Left forelimb (tissue), 1 donor: ENCODE measurements at regions not wholly inside any gene's neighbourhood (a gene's known extent, or its start where the extent isn't known, plus 50 kb on each side); places are given as distances from the start of the nearest gene placed in this dataset.

ENCODE experiments used
- DNase-seq: peaks from one replicate; pipeline ENCODE4 v3.0.0-alpha.2; 2018; ENCODE audit warnings: low spot score

GRCh38 chr5:103918668-103919367 lies 356.2 kb upstream of the NUDT12 start:
- no peak for DNase-seq

- no peak for DNase-seq
These were observed 352.5 kb upstream of the NUDT12 start for GRCh38 chr5:103915081-103915480.

- DNase-seq, result no peak
These were observed 348.2 kb upstream of the NUDT12 start for GRCh38 chr5:103910786-103911185.

DNA sequence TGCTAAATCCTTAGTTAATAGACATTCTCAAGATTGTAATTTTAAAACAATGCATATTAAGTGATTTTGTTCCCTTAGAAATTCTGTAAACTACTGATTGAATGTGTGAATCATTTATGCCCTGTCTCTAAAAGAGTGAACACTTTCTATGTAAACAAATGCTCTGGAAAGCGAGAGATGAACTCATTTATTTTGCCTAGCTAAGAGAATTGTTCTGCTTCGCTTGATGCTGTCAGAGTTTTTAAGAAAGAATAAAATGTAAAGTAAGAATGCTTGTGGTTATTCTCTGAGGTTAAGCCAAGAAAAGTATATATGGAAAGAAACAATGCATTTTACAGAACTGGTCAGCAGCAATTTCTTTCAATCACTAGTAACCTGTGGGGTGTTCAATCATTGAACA lies 347.4 kb upstream of the NUDT12 start:
- no peak for DNase-seq

DNA sequence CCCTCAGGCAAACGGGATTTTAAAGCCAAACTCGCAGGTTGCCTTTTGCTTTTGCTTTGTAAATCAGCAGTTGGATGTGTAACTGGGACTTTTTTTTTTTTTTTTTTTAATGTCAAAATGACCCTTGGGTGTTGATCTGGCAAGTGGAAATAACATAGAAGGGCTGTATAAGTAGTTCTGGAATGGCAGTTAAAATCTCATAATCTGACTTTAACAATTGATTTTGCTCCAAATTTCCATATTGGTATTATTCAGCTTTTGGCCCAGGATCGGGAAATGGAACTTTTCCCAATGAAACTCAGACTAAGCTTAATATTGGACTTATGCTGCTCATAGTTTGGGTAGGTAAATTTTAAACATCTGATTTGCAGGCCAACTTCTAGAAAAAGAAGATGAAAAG lies 346.8 kb upstream of the NUDT12 start:
- DNase-seq, result no peak

DNA sequence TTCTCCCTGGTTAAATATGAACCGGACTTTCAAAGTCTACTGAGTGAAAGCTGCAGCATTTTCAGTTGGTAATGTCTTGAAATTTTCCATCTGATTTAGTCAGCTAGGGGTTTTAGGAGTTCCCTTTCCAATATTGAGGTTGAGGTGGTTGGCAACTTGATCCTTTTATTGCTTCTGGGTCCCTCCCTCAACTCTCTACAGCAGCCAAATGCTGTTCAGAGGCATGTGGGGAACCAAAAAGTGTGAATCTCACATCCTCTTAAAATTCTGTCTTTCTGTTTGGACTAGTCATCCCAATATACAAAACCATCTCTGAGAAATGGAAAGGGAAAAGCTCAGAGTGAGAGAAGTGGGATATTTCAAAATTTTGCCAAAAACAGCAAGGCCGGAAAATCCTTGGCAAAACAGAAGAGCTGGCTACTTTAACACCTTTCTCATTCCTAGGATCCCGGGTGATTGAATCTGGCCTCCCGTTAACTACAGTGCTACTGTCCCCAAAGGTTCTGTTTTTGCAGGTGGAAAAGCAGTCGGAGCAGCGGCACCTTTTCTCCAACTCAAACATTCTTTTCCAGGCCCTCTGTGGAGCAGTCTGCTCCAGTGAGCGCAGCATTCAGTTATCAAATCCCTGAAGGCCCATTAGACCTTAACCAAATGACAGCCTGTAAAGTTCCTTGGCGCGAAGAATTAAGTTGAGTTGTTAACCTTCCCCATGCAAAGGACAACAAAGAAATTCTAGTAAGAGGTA lies 345.9 kb upstream of the NUDT12 start:
- DNase-seq, result peak; percentile 63

DNA sequence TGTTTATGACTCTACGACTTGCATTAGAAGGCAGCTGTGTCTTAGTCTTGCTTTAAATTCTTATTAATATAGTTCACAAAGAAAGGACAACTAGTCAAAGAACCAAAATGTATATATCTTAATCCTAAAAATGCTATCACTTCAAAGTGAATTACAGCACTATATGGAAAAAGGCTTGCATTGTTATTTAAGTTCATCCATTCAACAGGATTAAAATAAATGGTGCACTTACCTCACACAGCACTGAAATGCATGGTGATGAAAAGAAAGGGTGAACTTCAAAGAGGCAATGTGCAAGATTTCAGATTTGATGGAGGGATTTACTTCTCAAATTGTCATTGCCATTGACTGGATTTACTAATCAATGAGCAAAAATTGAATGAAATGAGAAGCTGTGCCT lies 344.4 kb upstream of the NUDT12 start:
- no peak for DNase-seq

GRCh38 chr5:103904651-103905050 lies 342.1 kb upstream of the NUDT12 start:
- no peak for DNase-seq

- DNase-seq, result no peak
These were observed 340.3 kb upstream of the NUDT12 start for GRCh38 chr5:103902893-103903292.

DNA sequence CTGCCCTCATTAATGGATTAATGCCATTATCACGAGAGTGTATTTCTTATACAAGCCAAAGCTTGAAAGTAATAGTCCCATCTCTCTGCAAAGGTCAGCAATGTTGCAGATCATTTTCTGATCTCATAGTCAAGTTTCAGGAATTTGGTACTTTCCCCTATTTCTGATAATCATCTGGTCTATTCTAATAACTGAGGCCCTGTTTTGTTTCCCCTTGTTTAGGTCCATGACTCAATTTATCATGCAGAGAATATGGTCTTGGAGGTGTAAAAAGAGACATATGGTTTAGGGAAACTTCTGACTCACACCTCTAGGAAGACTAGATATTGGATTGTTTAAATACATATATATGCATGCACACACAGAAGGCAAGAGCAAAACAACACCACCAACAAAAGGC lies 339.3 kb upstream of the NUDT12 start:
- no peak for DNase-seq

GRCh38 chr5:103896593-103896992 lies 334.0 kb upstream of the NUDT12 start:
- no peak for DNase-seq

DNA sequence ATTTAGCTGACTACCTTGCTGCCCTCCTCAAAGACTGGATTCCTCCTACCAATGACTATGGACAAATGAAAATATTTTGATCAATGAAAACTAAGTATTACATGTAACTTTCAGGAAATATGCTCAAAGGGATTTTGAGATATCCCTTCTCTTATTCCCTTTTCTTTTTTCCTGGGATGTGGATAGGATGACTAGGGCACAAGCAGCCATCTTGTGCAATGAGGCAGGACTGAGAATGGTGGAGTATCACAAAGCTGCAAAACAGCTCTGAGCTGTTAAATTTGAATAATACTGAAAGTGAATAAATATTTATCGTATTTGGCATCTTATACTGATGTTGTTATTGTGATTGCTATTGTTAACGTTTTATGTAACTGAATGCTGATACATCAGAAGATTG lies 333.1 kb upstream of the NUDT12 start:
- no peak for DNase-seq

- DNase-seq, result no peak
These were observed 332.3 kb upstream of the NUDT12 start for GRCh38 chr5:103894882-103895281.

GRCh38 chr5:103891151-103891550 lies 328.6 kb upstream of the NUDT12 start:
- no peak for DNase-seq

DNA sequence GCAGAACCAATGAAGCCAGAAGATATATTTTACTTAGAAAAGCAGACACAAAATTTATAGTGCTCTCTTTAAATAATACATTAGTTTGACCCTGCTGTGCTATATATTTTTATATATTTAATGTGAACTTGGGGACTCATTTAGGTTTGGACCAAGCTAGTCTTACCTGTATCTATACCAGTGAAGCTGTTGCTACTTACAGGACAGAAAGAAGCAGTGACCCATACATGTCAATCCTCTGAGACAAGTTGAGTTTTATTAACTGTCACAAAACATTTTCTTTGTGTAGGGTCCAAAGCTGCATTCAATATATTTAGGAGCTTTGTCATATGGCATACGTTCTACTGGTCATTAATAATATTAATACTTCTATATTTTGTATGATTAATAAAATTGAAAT lies 327.7 kb upstream of the NUDT12 start:
- no peak for DNase-seq

DNA sequence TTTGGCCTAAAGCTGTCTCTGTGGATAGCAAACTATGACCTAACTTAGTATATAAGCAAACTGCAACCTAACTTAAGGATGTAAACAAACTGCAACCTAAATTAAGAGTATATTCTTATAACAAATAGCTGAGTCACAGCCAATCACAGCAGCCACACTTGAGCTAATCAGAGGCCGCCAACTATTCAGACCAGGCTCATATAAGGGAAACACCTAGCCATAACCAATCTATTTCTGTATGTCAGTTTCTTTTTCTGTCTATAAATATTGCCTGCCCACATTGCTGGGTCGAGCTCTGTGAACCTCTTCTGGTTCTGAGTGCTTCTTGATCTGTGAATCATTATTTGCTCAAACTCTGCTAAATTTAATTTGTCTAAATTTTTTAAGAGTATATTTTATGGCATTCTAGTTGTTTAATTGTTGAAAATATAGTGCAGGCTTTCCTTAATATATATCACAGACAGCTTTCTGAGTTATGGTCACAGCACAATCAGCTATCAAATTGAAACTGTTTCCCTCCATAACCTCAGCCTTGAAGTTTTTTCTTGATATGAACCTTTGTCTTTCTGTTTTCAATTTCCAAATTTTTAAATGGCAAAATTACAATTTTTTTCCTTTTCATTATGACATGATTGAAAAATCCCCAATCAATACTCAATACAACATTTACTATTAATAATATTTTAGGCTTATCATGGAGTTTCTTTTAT lies 327.1 kb upstream of the NUDT12 start:
- DNase-seq, result no peak

DNA sequence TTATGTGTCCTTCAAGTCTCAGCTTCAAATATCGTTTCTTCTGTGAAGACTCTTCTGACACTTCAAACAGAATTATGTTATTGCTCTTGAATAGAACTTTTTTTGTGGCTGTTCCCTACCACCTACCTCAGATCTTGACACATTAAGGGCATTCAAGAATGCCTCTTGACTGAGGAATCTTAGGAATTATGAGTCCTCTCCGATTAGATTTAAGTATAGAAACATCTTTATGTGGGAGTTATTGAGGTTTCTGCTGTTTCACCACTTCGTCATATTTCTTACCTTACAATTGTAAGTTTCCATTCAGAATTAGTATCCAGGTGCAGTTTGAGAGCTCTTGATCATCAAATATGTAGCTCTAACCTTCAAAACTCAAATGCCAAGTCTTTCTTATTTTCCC lies 324.2 kb upstream of the NUDT12 start:
- no peak for DNase-seq

GRCh38 chr5:103883143-103883542 lies 320.6 kb upstream of the NUDT12 start:
- DNase-seq, result no peak

GRCh38 chr5:103881560-103881959 lies 319.0 kb upstream of the NUDT12 start:
- DNase-seq, result no peak

DNA sequence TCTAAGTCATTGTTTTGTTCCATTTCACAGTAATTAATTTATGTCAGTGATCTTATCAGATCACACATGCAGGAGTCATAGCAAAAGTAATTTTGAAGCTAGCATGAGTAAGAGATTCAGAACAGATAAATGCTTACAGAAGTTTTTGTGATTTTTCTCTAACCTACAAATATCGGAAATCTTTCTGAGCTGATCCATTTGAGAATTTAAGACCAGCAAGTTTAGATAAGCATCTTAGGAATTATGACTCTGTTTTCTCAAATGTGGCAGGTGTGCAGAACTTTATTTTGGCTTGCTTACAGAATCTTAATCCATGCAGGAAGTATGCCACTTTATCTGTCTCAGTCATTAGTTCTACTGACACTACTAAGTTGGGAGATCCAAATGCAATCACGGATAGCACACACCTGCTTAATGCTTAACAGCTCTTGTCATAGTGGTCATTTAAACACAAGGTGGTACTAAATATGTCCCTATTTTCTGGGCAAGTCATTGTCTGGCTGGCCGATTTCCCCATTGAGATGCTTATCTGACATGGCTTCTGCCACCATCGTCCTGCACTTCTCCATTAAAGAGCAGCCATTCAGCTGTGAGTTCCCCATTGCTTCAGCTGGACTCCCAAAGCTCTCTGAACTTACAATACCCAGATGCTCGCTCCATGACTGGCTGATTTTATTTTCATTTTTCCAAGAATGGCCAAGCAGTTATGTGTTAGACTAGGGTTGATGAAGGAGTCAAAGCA lies 305.4 kb upstream of the NUDT12 start:
- no peak for DNase-seq

DNA sequence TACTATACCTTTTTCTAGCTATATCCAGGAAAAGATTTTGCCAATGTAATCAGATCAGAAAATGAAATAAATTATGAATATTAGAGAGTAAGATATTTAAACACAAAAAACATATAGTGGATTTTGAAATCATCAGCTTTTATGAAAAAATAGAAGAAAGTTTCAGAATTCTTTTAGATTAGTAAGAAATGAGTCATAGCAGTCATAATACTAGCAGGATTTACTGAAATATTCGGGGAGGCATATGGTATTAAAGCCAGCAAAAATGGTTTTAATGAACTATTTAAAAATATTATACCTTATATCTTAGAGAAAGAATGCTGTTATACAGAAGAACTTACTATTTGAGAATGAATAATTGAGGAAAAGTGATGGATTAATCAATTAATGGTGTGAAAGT lies 303.6 kb upstream of the NUDT12 start:
- no peak for DNase-seq

DNA sequence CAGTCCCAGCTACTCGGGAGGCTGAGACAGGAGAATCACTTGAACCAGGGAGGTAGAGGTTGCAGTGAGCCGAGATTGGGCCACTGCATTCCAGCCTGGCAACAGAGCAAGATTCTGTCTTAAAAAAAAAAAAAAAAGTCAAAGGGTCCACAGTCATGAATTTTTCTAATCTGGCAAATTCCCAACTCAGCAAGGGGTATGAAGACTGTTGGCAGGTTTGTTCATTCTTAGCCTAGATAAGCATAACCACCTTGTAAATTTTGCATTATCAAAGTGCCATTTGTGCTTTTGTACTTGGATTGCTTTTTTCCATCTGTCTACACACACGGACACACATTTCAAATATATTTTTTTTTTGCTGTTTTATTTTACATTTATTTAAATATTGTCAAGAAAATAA lies 299.8 kb upstream of the NUDT12 start:
- no peak for DNase-seq

- DNase-seq, result no peak
These were observed 297.7 kb upstream of the NUDT12 start for GRCh38 chr5:103860327-103860726.
